ENCODE measurements at regions not wholly inside any gene's neighbourhood (a gene's known extent, or its start where the extent isn't known, plus 50 kb on each side); places are given as distances from the start of the nearest gene placed in this dataset.
A peak's percentile ranks its signal among the peaks of the same experiment; 100 is the strongest.
"Not testable (repeated sequence)": the region's sequence is repeated elsewhere in the genome, so short reads cannot be mapped to it uniquely, and the experiment has no call there.

DNA sequence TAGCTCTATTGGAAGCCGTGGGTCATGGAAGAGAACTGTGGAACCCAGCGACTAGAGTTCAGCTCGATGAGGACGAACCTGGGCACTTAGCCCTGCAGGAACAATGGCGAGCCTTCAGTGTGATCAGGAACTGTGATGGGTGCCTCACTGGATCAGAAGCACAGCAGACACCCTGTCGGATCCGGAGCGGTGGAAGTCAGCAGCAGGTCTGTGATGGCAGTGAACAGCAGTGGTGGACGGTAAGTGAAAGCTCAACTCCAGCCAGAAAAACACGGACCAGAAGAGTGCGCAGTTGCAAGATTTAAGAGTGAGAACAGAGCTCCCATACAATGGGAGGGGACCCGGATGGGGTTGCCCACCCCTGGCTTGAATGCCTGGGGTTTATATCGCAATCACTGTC lies 282.2 kb downstream of the NSUN3 start:
- DNase-seq, result no peak

- DNase-seq, result no peak
These were observed 286.5 kb downstream of the NSUN3 start for GRCh38 chr3:94349310-94349878.

- DNase-seq, result no peak
These were observed 293.7 kb downstream of the NSUN3 start for GRCh38 chr3:94356581-94356980.

GRCh38 chr3:94359996-94360395 lies 297.1 kb downstream of the NSUN3 start:
- DNase-seq, result no peak

GRCh38 chr3:94360987-94361386 lies 298.1 kb downstream of the NSUN3 start:
- peak; percentile 78 for DNase-seq

DNA sequence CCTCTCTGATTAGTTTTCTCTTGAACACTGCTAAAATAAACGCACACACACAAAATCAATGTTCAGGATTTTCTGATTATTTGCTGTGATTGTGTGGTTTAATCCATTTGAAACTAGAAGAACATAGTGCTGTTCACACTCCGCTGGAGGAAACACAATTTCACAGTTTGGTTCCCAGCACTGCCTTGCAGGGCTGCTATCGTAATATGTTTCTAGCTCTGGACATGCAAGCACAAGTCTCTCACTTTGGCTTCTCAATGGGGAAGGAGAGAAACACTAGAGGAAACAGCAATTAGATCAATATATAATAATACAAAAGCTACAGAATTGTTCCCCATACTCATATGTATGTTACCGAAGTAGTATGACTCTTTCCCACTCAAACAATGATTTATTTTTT lies 299.5 kb downstream of the NSUN3 start:
- no peak for DNase-seq

GRCh38 chr3:94365006-94365405 lies 302.1 kb downstream of the NSUN3 start:
- DNase-seq, result no peak

GRCh38 chr3:94372026-94372425 lies 309.2 kb downstream of the NSUN3 start:
- DNase-seq, result no peak

DNA sequence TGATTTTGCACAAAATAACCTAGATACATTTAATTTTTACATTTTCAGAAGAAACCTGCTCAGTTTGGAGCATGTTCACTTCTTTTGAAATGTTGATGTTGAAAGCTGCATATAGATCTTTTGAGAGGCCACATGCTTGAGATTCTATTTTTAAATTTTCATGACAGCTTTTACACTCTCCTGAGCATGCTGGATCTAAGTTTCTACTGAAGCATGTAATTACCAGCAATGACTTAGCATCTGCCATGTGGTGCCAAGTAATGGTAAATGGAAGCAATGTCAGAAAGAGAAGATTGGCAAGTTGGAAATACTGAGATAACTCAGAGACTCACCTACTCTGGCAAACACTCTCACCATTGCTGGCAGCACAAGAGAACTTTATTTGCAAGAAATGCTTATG lies 310.6 kb downstream of the NSUN3 start:
- DNase-seq, result no peak

- DNase-seq, result no peak
These were observed 311.7 kb downstream of the NSUN3 start for GRCh38 chr3:94374439-94375161.

DNA sequence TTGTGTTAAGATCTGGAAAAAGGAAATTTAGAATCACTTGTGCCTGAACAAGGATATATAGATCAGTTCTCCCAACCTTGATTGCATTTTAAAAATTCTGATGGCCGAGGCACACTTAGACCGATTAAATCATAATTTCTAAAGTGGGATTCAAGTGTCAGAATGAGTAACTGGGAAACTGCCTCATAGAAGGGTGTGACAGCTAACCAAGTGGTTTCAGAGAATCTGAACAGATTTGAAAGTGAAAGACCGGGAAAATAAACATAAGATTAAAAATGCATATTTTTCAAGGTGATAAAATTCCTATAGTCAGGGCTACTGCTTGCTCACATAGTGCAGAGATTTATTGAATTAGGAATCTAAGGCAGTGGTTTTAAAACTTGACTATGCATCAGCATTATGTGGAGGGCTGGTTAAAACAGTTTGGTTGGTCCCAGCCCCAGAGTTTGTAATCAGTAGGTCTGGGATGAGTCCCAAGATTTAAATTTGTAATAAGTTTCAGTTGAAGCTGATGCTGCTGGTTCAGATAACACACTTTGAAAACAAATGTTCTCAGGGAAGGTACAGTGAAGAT lies 314.3 kb downstream of the NSUN3 start:
- not testable (repeated sequence) for DNase-seq

DNA sequence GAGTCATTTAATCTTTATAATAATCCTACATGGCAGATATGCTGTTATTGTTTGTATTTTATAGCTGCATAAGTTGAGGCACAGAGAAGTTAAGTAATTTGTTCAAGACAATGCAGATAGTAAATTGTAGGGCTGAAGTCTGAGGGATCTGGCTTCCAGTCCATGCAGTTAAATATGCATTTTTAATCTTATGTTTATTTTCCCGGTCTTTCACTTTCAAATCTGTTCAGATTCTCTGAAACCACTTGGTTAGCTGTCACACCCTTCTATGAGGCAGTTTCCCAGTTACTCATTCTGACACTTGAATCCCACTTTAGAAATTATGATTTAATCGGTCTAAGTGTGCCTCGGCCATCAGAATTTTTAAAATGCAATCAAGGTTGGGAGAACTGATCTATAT lies 315.0 kb downstream of the NSUN3 start:
- not testable (repeated sequence) for DNase-seq

- DNase-seq, result no peak
These were observed 315.5 kb downstream of the NSUN3 start for GRCh38 chr3:94378322-94378721.

DNA sequence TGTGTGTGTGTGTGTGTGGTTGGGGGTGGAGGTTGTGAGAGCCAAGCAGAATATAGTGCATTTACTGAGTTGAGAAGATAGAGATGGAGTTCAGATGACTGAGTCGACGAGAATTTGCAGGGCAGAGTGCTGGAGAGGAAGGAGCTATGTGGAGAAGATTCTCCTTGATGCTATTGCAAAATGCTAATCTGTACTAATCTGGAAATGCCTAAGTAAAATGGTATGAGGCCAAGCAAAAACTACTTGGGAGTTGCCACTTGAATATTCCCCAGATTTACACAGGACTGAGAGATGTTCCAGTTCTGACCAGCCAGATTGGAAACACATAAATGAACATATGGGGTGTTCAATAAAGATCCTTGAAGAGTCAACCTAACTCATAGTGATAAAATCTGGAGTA lies 316.4 kb downstream of the NSUN3 start:
- no peak for DNase-seq

DNA sequence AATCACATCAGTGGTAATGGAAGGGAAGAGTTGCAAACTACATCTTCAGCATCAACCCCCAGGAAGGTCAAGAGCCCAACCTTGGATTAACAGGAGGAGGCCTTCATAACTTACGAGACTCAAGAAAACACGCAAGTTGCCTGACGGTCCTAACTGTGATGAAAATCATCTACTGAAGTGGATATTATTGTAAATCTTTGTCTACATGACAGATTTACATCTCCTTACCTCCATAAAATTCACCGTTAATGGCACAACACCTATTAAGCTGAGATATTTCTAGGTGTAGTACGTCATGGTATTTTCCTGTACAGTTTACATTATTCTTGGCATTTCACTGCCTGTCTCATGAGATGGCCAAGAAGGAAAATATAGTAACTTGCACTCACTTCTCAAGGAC lies 332.0 kb downstream of the NSUN3 start:
- DNase-seq, result no peak

- no peak for DNase-seq
These were observed 333.0 kb downstream of the NSUN3 start for GRCh38 chr3:94395851-94396250.

GRCh38 chr3:94398036-94398435 lies 335.2 kb downstream of the NSUN3 start:
- no peak for DNase-seq

DNA sequence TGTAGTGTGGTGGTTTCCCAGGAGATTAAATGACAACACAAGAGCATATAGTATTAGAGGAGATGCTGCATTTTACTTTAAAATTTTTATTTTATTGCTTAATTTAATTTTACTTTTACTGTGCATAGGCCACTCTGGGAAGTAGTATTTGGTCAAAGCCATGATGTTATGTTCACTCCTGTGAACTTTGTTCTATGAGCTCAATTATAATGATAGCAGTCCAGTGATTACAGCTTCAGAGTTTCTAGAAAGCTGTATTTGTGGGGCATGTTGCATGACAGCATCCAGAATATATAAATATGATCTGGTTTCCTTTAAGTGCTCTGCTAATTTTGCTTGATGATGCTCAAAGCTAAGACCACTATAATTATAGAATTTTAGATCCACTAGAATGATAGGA lies 338.6 kb downstream of the NSUN3 start:
- DNase-seq, result no peak

DNA sequence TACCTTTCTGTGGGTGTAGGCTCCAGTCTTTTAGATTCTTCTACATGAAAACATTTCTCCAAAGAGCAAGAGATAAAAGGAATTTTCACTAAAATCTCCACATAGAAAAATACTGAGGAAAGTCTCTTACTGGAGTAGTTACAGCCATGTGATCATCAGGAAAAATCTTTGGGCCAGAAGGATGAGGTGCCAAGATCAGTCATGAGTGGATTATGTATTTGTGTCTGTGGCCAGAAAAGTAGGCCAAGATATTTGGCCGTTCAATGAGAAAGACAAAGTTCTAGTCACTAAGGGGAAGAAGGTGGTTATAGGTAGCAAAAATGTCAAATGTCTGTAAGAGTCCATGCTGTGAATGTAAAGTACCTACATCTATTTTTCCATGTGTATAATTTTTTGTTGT lies 339.3 kb downstream of the NSUN3 start:
- DNase-seq, result no peak

DNA sequence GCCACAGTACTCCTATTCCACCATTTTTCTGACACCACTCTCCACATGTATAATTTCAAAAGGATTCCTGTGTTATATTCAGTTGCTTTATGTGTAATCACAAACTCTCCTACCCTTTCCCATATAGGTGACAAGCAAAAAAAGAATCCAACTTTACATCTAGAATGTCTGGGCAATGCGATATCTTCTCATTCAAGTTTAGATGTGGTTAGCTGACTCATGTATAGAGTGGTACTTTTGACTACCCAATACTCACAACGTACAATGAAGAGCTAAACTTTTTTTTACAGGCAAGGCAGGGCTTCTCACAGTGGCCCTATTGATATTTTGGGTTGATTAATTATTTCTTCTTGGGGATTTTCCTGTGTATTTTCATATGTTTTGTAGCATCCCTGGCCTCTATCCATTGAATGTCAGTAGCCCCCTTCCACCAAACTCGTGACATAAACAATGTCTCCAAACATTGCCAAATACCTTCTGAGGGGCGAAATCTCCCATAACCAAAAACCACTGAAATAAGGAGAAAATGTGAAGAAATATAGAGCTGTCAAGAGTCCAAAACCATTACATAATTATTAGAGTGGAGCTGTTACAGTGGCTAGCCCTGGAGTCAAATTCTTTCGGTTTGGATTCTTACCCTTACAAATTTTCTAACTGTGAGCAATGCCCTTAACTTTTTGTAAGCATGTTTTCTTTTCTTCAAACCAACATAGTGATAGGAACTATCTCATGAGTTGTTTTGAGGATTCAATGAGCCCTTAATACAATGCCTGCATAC lies 342.6 kb downstream of the NSUN3 start:
- DNase-seq, result no peak

DNA sequence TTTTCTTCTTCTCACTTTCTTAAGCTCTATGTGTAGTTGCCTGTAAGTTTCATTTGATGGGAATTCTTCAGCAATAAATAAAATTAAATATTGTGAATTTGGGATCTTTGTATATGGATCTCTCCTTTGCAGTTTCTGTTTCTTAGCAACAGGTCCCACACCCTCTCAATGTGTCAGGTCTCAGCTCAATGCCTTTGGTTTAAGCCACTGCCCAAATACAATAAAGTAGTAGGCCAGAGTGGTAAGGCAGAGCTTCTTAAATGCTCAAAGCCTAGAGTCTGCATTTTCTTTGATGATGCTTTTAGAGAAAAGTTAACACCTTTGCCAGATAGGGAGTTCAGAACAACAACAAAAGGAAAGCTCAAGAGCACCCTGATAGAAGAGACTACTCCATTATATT lies 343.7 kb downstream of the NSUN3 start:
- DNase-seq, result no peak

DNA sequence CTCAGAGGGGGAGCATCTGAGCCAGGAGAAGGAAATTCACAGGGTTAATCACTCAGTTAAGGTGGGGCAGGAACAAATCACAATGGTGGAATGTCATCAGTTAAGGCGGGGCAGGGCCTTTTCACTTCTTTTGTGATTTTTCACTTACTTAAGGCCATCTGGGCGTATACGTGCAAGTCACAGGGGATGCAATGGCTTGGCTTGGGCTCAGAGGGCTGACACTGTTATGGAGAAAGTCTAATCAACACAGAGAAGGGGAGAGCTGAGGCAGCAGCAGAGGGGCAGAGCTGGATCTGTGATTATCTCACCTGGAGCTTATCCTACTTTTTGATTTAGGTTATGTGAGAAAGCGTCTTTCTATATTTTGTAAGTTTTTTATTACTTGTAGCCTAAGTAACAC lies 350.1 kb downstream of the NSUN3 start:
- not testable (repeated sequence) for DNase-seq

GRCh38 chr3:94413336-94414108 lies 350.7 kb downstream of the NSUN3 start:
- no peak for DNase-seq

Data from right hindlimb (tissue), 1 donor.